Stomach (tissue), 4 donors: ENCODE measurements at regions not wholly inside any gene's neighbourhood (a gene's known extent, or its start where the extent isn't known, plus 50 kb on each side); places are given as distances from the start of the nearest gene placed in this dataset.

Experiments used
- CTCF ChIP-seq, 7 experiments: fragments of 450-650 bp in 4 of 7; fragments of 200-600 bp in 3 of 7; sonication (generic) in 3 of 7; IDR thresholded peaks; one replicate each; pipeline ENCODE4 v1.5.1; 2016 to 2019; ENCODE audit warnings: antibody characterized with exemption in 7 of 7, control low read depth in 2 of 7, mild to moderate bottlenecking in 1 of 7
- POLR2A ChIP-seq, 4 donors: fragments of 450-650 bp; IDR thresholded peaks; one replicate each; pipeline ENCODE4 v1.6.1; 2016; ENCODE audit warnings: antibody characterized with exemption in 4 of 4, control low read depth in 2 of 4, mild to moderate bottlenecking in 1 of 4, moderate library complexity in 1 of 4
- POLR2AphosphoS5 ChIP-seq, 3 donors: sonication (generic); formaldehyde crosslinking; IDR thresholded peaks; one replicate each; pipeline ENCODE4 v1.6.1; 2016; ENCODE audit warnings: antibody characterized with exemption in 3 of 3

- no peak for TF ChIP-seq CTCF (IDR thresholded peaks at IDR 0.05)
- no peak for TF ChIP-seq POLR2A (IDR thresholded peaks at IDR 0.05)
- no peak for TF ChIP-seq POLR2AphosphoS5 (IDR thresholded peaks at IDR 0.05)
These were observed 115.5 kb upstream of the HAAO start for GRCh38 chr2:42907835-42908234.
